Effector CD4-positive, alpha-beta T cell (primary cell): ENCODE measurements at regions not wholly inside any gene's neighbourhood (a gene's known extent, or its start where the extent isn't known, plus 50 kb on each side); places are given as distances from the start of the nearest gene placed in this dataset.

Experiments
- DNase-seq: peaks from one replicate; pipeline ENCODE4 v3.0.0-alpha.2; 2020

- DNase-seq = no peak
These were observed 521.0 kb downstream of the SOX11 start for GRCh38 chr2:6213056-6213780.

GRCh38 chr2:6214471-6214870, 522.3 kb downstream of the SOX11 start:
- no peak for DNase-seq

DNA sequence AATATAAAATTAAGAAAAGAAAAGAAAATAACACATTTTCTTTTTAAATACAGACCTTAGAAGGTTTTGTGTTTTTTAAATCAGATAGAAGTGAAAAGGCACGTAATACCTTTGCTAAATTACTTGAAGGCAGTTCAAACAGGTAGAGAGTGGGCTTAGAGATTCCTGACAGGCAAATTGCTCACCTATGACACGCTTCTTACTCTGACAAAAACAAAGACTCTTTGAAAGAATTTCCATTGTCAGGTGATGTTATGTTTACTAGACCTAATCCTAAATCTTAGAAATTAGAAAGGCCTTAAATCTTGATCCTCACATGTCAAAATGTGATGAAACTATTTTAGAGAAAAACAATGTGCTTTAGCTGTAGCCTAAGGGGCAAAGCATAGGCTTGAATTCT, 522.9 kb downstream of the SOX11 start:
- no peak for DNase-seq

- no peak for DNase-seq
These were observed 524.0 kb downstream of the SOX11 start for GRCh38 chr2:6216234-6216633.

DNA sequence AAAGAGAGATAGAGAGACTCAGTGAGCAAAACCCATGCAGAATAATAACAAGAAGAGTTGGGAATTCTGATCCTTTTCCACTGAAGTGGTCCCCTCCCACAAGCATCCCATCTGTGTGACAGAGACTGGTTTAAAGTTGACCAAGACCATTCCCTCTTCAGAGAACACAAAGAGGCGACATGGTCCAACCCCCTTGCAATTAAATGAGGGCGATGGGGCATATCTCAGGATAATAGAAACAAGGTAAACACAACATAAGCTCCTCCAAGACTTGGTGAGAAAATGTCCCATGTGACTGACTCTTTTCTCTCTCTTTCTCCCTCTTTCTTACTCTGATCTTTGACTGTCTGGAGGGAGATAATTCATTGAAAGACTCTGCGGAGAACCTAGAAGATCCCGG, 526.7 kb downstream of the SOX11 start:
- no peak for DNase-seq

- DNase-seq = no peak
These were observed 527.7 kb downstream of the SOX11 start for GRCh38 chr2:6219906-6220305.

- DNase-seq = no peak
These were observed 530.1 kb downstream of the SOX11 start for GRCh38 chr2:6222296-6222695.

- no peak for DNase-seq
These were observed 532.1 kb downstream of the SOX11 start for GRCh38 chr2:6224267-6224666.

GRCh38 chr2:6228251-6228650, 536.1 kb downstream of the SOX11 start:
- DNase-seq = no peak

GRCh38 chr2:6231166-6231565, 539.0 kb downstream of the SOX11 start:
- no peak for DNase-seq

DNA sequence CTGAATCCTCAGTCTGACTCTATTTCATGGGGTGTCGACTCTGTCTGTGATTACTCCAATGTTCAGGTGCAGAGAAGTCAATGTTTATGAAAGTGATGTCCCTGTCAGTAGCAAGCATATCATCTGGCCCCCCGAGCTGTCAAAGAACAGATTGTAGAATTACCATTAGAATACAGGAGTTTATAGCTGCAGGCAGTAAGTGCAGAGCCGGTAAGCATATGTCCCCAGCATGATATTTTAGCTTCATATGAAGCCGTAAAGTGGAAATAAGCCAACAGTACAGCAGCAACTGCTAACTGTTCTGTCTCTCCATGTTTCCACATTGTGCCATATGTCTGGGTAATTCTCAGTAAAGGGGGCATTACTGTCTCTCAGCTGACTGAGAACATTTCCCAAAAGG, 541.8 kb downstream of the SOX11 start:
- DNase-seq = no peak

DNA sequence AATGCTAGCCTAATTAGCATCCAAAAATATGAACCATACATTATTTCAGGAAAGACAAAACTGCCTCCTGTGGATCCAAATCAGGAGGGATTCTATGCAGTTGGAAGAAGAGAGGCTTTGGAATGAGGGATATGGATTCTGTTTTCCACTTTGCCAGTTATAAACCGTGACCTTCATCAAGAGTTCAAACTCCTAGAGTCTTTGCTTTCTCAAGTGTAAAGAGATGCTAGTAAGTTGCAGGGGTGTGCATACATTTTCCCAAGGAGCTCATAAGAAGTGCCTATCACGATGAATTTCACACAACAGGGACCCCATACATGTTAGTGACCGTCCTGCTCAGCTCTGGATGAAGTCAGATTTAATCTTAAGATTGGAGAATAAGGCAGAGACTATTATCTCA, 542.5 kb downstream of the SOX11 start:
- no peak for DNase-seq

DNA sequence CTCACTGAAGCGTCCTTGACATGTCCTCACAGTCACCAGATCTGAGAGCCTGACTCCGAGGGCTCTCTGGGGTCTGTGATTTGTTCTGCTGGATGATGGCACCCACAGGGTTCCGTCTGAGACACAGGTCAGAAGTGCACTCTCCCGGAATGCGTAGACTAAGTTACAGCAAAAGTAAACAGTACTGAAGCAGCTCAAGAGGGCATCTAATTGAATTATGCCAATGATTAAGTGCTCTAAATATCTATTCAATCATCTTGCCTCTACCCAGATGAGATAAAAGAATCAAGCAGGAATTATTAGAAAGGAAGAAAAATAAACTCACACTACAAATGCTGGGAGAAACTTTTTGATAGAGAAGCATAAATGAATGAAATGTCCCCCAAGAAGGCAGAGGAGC, 544.1 kb downstream of the SOX11 start:
- no peak for DNase-seq

- DNase-seq = no peak
These were observed 545.0 kb downstream of the SOX11 start for GRCh38 chr2:6237039-6237660.

DNA sequence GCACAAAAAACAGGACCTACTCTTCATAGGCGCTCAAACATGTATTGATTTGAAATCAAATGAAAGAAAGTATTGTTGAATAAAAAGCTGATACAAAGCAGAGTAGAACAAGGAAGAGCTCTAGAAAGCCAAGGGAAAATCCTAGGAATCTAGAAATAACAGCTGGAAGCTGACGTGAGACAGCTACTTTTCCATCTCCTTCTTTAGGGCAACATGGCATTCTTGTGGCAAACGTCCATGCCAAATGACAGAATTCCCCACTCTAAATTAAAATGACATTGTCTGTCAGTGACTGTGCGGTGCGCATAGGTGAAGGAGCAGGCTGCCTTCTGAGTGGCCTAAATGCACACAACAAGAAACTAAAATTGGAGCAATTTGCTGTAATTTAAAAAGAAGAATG, 557.4 kb downstream of the SOX11 start:
- DNase-seq = no peak

DNA sequence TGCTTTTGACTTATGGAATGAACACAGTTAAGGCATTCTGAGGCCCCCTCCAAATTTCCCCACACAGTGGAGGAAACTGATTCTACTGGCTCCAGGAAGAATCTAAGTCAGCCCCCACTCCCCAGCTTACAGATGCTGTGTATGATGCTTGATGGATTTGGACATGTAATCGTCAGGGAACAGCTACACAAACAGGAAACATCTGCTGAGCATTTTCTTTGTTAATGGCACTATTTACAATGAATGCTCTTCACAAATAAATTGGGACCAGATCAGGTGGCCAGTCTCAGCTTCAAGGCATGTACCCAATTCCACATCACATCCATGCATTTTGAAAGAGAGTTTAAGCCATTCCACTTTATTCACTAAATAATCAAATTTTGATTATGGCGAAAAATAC, 562.3 kb downstream of the SOX11 start:
- no peak for DNase-seq

DNA sequence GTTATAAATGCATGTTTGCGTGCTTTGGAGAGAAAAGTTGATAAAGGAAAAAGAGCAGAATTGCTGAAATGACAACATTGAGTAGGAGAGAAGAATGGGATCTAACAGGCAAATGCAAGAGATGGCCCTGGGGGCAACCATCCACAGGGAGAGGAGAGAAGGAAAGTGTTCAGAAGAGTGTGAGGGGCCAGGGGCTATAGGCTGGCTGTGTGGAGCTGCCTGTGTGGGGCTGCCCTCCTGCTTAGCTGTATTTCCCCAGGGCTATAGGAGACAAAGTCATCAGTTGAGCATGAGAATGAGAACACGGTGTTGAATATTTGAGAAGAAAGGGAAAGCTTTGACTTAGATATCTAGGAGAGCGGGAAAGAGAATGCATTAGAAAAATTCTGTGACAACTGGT, 572.0 kb downstream of the SOX11 start:
- no peak for DNase-seq

GRCh38 chr2:6281524-6281923, 584.2 kb downstream of the CMPK2 start:
- no peak for DNase-seq

DNA sequence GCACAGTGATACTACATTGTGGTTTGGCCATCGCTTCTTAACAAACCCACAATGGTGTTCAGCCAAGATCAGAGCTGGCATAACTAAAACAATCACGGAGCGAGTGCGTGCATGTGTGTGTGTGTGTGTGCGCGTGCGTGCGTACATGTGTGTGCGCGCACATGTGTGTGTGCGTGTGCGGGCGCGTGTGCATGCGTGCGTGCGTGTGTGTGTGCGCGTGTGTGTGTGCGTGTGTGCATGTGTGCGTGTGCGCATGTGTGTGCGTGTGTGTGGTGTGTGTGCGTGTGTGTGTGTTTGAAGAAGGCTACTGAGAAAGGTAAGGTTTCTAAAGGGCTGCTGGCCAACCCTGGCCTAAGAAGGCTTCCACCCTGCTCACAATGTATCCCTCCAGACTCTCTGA, 582.4 kb downstream of the CMPK2 start:
- no peak for DNase-seq

GRCh38 chr2:6287406-6287805, 578.3 kb downstream of the CMPK2 start:
- no peak for DNase-seq

GRCh38 chr2:6288791-6289190, 576.9 kb downstream of the CMPK2 start:
- no peak for DNase-seq

DNA sequence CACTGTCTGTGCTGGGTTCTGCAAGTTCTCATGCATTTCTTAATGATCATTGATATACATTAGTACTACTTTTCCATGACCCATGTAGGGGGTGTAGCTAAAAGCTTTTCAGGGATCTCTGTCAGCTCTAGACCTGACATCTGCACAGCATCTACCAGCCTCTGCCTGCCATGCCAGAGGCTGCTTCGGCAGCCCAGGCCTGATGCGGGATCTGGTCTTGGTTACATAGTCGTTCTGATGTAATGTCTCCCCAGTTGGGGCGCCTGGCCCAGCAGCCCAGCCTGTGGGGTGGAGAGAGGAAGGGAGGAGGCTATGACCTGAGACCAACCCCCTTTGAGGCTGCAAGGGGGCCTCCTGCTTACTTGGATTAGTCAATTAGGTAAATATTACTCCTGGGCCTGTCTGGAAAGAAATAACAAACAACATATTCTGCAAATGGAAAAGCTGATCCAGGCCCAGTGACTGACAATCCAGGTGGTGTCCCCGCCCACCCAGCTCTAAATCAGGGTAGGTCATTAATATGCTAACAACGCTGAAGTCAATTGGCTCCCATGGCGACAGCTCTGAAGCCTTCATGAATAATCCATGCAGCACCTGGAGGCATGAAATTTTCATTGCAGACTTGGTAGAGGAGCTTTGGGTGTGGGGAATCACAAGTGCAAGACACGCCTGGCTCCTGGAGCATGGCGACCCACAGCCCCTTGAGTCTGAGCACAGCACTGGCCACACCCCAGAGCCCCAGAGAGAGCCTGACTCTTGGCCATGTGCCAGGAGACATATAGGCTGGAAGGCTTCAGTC, 575.3 kb downstream of the CMPK2 start:
- no peak for DNase-seq

GRCh38 chr2:6294791-6295190, 570.9 kb downstream of the CMPK2 start:
- DNase-seq = no peak

- no peak for DNase-seq
These were observed 568.5 kb downstream of the CMPK2 start for GRCh38 chr2:6297238-6297637.
